ENCODE measurements at regions not wholly inside any gene's neighbourhood (a gene's known extent, or its start where the extent isn't known, plus 50 kb on each side); places are given as distances from the start of the nearest gene placed in this dataset.

GRCh38 chr12:39240587-39240986 is 202.3 kb downstream of the KIF21A start:
- Histone ChIP-seq H3K36me3 (ENCODE audit: low read length) (no peaks in the 10 kb centered on the region), H3K9ac (ENCODE audit: low read length) (no peak overlapping the region), H2AFZ (ENCODE audit: low read depth, low read length, severe bottlenecking) (no peak overlapping the region), H3K79me2 (ENCODE audit: insufficient read depth, low read length) (no peaks in the 10 kb centered on the region), H3K4me2 (ENCODE audit: low read depth, low read length, poor library complexity, severe bottlenecking) (no peak overlapping the region), H3K4me3 (ENCODE audit: insufficient read depth, low read length, poor library complexity, severe bottlenecking) (no peak overlapping the region), H3K9me3 (ENCODE audit: insufficient read depth, low read length) (no peaks in the 10 kb centered on the region), H3K9me2 (replicated peaks; ENCODE audit: insufficient read depth, low read length) (no peaks in the 10 kb centered on the region), H3F3A (ENCODE audit: insufficient read depth) (no peaks in the 10 kb centered on the region), H4K20me1 (ENCODE audit: low read depth, low read length) (no peaks in the 10 kb centered on the region), H3K27me3 (ENCODE audit: low read length) (no peaks in the 10 kb centered on the region), H3K27ac (ENCODE audit: low read depth, low read length) (no peak overlapping the region)
- TF ChIP-seq EZH2phosphoT487 (conservative IDR thresholded peaks at IDR 0.05; ENCODE audit: low read length), result no peak
- no peak for TF ChIP-seq CTCF (IDR thresholded peaks at IDR 0.05; ENCODE audit: insufficient read depth, low read length, poor library complexity, severe bottlenecking)

DNA sequence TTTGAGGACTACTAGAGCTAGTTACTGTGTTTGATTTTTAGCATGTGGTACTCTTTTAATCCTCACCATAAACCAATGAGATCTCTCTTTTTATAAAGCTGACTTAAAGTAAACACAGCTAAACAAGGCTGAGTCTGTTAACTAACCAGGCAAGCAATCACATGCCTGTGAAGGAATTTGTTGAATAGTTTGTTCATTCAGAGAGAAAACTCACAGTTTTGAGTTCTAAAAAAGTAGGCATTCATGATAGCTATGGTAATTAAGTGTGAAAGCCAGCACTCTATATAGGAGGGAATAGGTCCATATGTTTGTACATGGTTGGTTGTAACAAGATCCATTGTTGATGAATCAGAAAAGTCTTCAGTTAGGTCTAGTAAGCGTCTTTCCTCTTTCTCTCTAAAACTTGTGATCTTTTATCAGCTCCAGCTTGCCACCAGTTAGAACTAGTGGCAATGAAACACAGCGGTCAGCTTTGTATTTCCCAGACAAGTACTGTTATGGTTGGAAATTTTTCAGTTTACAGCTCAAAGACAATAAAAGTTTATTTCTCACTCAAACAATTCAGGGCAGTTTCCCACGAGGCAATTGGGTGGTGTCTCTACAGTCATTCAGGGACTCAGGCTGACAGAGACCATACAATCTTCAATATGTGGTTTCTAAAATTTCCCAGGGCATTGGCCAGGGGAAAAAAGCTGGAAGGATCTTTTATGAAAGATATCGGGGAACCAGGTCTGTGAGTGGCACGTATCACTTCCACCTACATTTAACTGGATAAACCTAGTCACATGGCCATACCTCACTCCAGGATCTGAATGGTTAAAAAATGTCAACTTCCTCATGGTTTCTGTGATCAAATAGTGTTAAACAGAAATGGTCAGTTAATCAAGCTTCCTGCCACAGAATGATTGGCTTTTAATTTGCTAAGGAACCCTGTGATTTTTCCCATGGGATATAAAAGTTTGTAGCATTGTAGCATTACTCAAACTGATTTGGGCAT is 203.1 kb downstream of the KIF21A start:
- Histone ChIP-seq H3K9me2 (replicated peaks; ENCODE audit: insufficient read depth, low read length) (no peaks in the 10 kb centered on the region), H3K4me2 (ENCODE audit: low read depth, low read length, poor library complexity, severe bottlenecking) (no peak overlapping the region), H3K36me3 (ENCODE audit: low read length) (no peaks in the 10 kb centered on the region), H3K27ac (ENCODE audit: low read depth, low read length) (no peak overlapping the region), H3K79me2 (ENCODE audit: insufficient read depth, low read length) (no peaks in the 10 kb centered on the region), H4K20me1 (ENCODE audit: low read depth, low read length) (no peaks in the 10 kb centered on the region), H2AFZ (ENCODE audit: low read depth, low read length, severe bottlenecking) (no peak overlapping the region), H3F3A (ENCODE audit: insufficient read depth) (no peaks in the 10 kb centered on the region), H3K27me3 (ENCODE audit: low read length) (no peaks in the 10 kb centered on the region), H3K4me3 (ENCODE audit: insufficient read depth, low read length, poor library complexity, severe bottlenecking) (no peak overlapping the region), H3K9ac (ENCODE audit: low read length) (no peak overlapping the region), H3K9me3 (ENCODE audit: insufficient read depth, low read length) (no peaks in the 10 kb centered on the region)
- TF ChIP-seq EZH2phosphoT487 (conservative IDR thresholded peaks at IDR 0.05; ENCODE audit: low read length) (no peak), CTCF (IDR thresholded peaks at IDR 0.05; ENCODE audit: insufficient read depth, low read length, poor library complexity, severe bottlenecking) (no peak)

DNA sequence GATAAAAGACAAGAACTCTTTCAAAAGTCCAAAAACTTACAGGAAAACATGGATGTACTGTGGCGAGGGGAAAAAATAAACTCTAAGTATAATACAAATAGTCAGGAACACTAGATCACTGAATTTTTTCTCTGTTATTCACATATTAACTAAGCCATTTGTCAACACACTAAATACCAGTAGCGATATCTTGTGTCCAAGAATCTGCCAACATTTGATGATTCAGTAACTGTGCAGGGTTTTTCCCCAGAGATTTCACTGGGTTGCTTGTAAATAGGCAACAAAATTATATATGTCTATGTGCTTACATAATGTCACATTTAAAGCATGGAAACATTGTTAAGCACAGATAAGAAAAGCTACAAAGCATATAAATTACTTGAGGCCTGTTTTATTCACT is 205.9 kb downstream of the KIF21A start:
- H4K20me1 ChIP-seq (ENCODE audit: low read depth, low read length), result no peaks in the 10 kb centered on the region
- TF ChIP-seq EZH2phosphoT487 (conservative IDR thresholded peaks at IDR 0.05; ENCODE audit: low read length), result no peak
- TF ChIP-seq CTCF (IDR thresholded peaks at IDR 0.05; ENCODE audit: insufficient read depth, low read length, poor library complexity, severe bottlenecking), result no peak
- no peaks in the 10 kb centered on the region for H3K27me3 ChIP-seq (ENCODE audit: low read length)
- no peaks in the 10 kb centered on the region for H3K36me3 ChIP-seq (ENCODE audit: low read length)
- no peaks in the 10 kb centered on the region for H3K9me2 ChIP-seq (replicated peaks; ENCODE audit: insufficient read depth, low read length)
- H3K27ac ChIP-seq (ENCODE audit: low read depth, low read length), result no peak overlapping the region
- no peaks in the 10 kb centered on the region for H3F3A ChIP-seq (ENCODE audit: insufficient read depth)
- H3K4me3 ChIP-seq (ENCODE audit: insufficient read depth, low read length, poor library complexity, severe bottlenecking), result no peak overlapping the region
- no peaks in the 10 kb centered on the region for H3K9me3 ChIP-seq (ENCODE audit: insufficient read depth, low read length)
- H3K4me2 ChIP-seq (ENCODE audit: low read depth, low read length, poor library complexity, severe bottlenecking), result no peak overlapping the region
- H2AFZ ChIP-seq (ENCODE audit: low read depth, low read length, severe bottlenecking), result no peak overlapping the region
- no peak overlapping the region for H3K9ac ChIP-seq (ENCODE audit: low read length)
- no peaks in the 10 kb centered on the region for H3K79me2 ChIP-seq (ENCODE audit: insufficient read depth, low read length)

All from SU-DHL-6 (cell line).